ENCODE measurements at regions not wholly inside any gene's neighbourhood (a gene's known extent, or its start where the extent isn't known, plus 50 kb on each side); places are given as distances from the start of the nearest gene placed in this dataset.

DNA sequence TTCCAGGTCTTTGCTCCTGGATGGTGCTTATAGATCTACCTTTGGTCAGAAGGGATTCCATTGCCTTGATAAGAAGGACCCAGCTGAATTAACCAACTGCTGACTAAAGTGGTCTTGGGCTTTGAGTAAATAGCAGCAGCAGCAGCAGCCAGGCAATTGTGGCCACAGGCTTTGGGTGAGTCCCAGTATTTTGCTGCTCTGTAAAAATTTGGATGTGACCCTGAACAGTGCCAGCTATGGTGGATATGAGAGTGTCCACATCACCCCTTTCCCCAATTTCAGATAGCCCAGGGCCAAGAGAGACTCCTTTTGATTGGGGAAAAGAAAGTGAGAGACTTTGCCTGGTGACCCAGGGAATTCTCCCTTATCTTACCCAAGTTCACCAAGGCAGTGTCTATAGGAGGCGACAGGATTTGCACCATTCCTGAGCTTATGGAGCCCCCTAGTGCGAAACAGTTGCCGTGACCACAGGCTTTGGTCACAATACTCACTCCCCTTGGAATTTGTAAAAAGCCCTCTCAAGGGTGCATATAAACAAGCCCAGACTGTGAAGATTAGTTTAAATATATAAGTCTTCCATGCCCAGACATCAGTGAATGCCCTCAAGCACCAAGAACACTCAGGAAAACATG, 518.0 kb downstream of the TMA16 start:
- TF ChIP-seq, protein P1, sequence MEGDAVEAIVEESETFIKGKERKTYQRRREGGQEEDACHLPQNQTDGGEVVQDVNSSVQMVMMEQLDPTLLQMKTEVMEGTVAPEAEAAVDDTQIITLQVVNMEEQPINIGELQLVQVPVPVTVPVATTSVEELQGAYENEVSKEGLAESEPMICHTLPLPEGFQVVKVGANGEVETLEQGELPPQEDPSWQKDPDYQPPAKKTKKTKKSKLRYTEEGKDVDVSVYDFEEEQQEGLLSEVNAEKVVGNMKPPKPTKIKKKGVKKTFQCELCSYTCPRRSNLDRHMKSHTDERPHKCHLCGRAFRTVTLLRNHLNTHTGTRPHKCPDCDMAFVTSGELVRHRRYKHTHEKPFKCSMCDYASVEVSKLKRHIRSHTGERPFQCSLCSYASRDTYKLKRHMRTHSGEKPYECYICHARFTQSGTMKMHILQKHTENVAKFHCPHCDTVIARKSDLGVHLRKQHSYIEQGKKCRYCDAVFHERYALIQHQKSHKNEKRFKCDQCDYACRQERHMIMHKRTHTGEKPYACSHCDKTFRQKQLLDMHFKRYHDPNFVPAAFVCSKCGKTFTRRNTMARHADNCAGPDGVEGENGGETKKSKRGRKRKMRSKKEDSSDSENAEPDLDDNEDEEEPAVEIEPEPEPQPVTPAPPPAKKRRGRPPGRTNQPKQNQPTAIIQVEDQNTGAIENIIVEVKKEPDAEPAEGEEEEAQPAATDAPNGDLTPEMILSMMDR (IDR thresholded peaks at IDR 0.05; ENCODE audit: low read length) = peak; percentile 51
- TF ChIP-seq EZH2 (optimal IDR thresholded peaks at IDR 0.05; ENCODE audit: low read depth, low read length) (no peak), EZH2phosphoT487 (IDR thresholded peaks at IDR 0.05; ENCODE audit: low read length) (no peak)
